SK-N-SH (cell line): ENCODE measurements at regions not wholly inside any gene's neighbourhood (a gene's known extent, or its start where the extent isn't known, plus 50 kb on each side); places are given as distances from the start of the nearest gene placed in this dataset.

Experiments
- FOSL2 ChIP-seq: IDR thresholded peaks from 2 replicates; pipeline ENCODE4 v1.4.0; 2012; ENCODE audit warnings: low read depth, mild to moderate bottlenecking, moderate library complexity, borderline replicate concordance
- FOXM1 ChIP-seq: IDR thresholded peaks from 2 replicates; pipeline ENCODE4 v1.4.0; 2012; ENCODE audit warnings: low read depth, mild to moderate bottlenecking
- GABPA ChIP-seq: IDR thresholded peaks from 2 replicates; pipeline ENCODE4 v1.4.0; 2012; ENCODE audit warnings: low read depth, mild to moderate bottlenecking
- GATA2 ChIP-seq: sonication (generic); formaldehyde crosslinking; IDR thresholded peaks from 2 replicates; pipeline ENCODE4 v1.5.0; 2020; ENCODE audit warnings: mild to moderate bottlenecking, missing genetic modification reagents
- MEF2A ChIP-seq: IDR thresholded peaks from 2 replicates; pipeline ENCODE4 v1.4.0; 2012; ENCODE audit warnings: low read depth, borderline replicate concordance
- MXI1 ChIP-seq: IDR thresholded peaks from 2 replicates; pipeline ENCODE4 v1.6.1; 2012; ENCODE audit warnings: mild to moderate bottlenecking, low read depth, low read length, improper control_type of control experiment
- RXRA ChIP-seq: IDR thresholded peaks from 2 replicates; pipeline ENCODE4 v1.4.0; 2012; ENCODE audit warnings: low read depth, mild to moderate bottlenecking, borderline replicate concordance
- SMC3 ChIP-seq: IDR thresholded peaks from 2 replicates; pipeline ENCODE4 v1.6.1; 2012; ENCODE audit warnings: low read depth, low read length, improper control_type of control experiment
- TCF12 ChIP-seq: IDR thresholded peaks from 2 replicates; pipeline ENCODE4 v1.4.0; 2012
- TEAD4 ChIP-seq: IDR thresholded peaks from 2 replicates; pipeline ENCODE4 v1.4.0; 2012; ENCODE audit warnings: mild to moderate bottlenecking, borderline replicate concordance; ENCODE audit not compliant: insufficient read depth
- YY1 ChIP-seq: IDR thresholded peaks from 2 replicates; pipeline ENCODE4 v1.4.0; 2012; ENCODE audit warnings: low read depth, mild to moderate bottlenecking
- TF ChIP-seq, protein P1 (sequence below): IDR thresholded peaks from 2 replicates; pipeline ENCODE4 v1.6.1; 2012; ENCODE audit warnings: mild to moderate bottlenecking, low read depth, low read length, moderate library complexity
- TF ChIP-seq, protein P2 (sequence below): fragments of 150-350 bp; IDR thresholded peaks from 2 replicates; pipeline ENCODE4 v1.6.1; 2016; ENCODE audit warnings: mild to moderate bottlenecking, low read depth, low read length
- TF ChIP-seq, protein P3 (sequence below): fragments of 150-350 bp; IDR thresholded peaks from 2 replicates; pipeline ENCODE4 v1.6.1; 2017; ENCODE audit warnings: antibody characterized with exemption, low read length, low read depth, borderline replicate concordance
- TF ChIP-seq, protein P4 (sequence below): fragments of 200-600 bp; sonication (generic); IDR thresholded peaks from 2 replicates; pipeline ENCODE4 v1.6.1; 2017; ENCODE audit warnings: antibody characterized with exemption, mild to moderate bottlenecking, moderate library complexity

DNA sequence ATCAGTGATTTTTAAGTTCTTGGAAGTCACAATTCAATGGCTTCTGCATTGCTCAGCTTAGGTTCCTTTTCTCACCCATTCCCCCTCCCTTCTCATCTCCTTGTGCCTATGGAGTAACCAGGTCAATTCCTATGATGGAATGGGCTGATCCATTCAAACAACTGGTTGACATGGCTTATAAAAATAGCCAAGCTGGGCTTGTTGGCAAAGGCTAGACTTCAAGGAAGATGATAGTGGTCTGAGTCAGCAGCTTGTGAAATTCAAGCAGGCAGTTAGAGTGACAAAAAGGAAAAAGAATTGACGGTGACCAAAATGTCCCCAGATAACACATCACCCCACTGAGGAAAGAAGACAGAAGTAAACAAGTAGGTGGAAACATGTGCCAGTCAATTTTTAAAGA lies 119.9 kb upstream of the PCED1B start (continued):
- TF ChIP-seq, protein P1, sequence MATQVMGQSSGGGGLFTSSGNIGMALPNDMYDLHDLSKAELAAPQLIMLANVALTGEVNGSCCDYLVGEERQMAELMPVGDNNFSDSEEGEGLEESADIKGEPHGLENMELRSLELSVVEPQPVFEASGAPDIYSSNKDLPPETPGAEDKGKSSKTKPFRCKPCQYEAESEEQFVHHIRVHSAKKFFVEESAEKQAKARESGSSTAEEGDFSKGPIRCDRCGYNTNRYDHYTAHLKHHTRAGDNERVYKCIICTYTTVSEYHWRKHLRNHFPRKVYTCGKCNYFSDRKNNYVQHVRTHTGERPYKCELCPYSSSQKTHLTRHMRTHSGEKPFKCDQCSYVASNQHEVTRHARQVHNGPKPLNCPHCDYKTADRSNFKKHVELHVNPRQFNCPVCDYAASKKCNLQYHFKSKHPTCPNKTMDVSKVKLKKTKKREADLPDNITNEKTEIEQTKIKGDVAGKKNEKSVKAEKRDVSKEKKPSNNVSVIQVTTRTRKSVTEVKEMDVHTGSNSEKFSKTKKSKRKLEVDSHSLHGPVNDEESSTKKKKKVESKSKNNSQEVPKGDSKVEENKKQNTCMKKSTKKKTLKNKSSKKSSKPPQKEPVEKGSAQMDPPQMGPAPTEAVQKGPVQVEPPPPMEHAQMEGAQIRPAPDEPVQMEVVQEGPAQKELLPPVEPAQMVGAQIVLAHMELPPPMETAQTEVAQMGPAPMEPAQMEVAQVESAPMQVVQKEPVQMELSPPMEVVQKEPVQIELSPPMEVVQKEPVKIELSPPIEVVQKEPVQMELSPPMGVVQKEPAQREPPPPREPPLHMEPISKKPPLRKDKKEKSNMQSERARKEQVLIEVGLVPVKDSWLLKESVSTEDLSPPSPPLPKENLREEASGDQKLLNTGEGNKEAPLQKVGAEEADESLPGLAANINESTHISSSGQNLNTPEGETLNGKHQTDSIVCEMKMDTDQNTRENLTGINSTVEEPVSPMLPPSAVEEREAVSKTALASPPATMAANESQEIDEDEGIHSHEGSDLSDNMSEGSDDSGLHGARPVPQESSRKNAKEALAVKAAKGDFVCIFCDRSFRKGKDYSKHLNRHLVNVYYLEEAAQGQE = no peak
- TF ChIP-seq YY1 (0 out of 2 replicates have a peak, but pooled peaks have one; percentile 43), GATA2 (no peak), RXRA (peak; percentile 84), FOSL2 (peak; percentile 86; the same call in 1 of the 2 replicates), TCF12 (peak; percentile 87), SMC3 (no peak), FOXM1 (peak; percentile 61; the same call in 1 of the 2 replicates), MXI1 (no peak), TEAD4 (peak; percentile 65; the same call in 1 of the 2 replicates), GABPA (no peak), MEF2A (peak; percentile 94)
- TF ChIP-seq, protein P2, sequence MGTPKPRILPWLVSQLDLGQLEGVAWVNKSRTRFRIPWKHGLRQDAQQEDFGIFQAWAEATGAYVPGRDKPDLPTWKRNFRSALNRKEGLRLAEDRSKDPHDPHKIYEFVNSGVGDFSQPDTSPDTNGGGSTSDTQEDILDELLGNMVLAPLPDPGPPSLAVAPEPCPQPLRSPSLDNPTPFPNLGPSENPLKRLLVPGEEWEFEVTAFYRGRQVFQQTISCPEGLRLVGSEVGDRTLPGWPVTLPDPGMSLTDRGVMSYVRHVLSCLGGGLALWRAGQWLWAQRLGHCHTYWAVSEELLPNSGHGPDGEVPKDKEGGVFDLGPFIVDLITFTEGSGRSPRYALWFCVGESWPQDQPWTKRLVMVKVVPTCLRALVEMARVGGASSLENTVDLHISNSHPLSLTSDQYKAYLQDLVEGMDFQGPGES = no peak
- TF ChIP-seq, protein P3, sequence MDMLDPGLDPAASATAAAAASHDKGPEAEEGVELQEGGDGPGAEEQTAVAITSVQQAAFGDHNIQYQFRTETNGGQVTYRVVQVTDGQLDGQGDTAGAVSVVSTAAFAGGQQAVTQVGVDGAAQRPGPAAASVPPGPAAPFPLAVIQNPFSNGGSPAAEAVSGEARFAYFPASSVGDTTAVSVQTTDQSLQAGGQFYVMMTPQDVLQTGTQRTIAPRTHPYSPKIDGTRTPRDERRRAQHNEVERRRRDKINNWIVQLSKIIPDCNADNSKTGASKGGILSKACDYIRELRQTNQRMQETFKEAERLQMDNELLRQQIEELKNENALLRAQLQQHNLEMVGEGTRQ = no peak
- TF ChIP-seq, protein P4, sequence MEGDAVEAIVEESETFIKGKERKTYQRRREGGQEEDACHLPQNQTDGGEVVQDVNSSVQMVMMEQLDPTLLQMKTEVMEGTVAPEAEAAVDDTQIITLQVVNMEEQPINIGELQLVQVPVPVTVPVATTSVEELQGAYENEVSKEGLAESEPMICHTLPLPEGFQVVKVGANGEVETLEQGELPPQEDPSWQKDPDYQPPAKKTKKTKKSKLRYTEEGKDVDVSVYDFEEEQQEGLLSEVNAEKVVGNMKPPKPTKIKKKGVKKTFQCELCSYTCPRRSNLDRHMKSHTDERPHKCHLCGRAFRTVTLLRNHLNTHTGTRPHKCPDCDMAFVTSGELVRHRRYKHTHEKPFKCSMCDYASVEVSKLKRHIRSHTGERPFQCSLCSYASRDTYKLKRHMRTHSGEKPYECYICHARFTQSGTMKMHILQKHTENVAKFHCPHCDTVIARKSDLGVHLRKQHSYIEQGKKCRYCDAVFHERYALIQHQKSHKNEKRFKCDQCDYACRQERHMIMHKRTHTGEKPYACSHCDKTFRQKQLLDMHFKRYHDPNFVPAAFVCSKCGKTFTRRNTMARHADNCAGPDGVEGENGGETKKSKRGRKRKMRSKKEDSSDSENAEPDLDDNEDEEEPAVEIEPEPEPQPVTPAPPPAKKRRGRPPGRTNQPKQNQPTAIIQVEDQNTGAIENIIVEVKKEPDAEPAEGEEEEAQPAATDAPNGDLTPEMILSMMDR = no peak
